Nephron progenitor cell (in vitro differentiated cells): ENCODE measurements at regions not wholly inside any gene's neighbourhood (a gene's known extent, or its start where the extent isn't known, plus 50 kb on each side); places are given as distances from the start of the nearest gene placed in this dataset.
"Not testable (repeated sequence)": the region's sequence is repeated elsewhere in the genome, so short reads cannot be mapped to it uniquely, and the experiment has no call there.

ENCODE experiments used
- DNase-seq: peaks from one replicate; pipeline ENCODE4 v3.0.0; 2021
- H3K27ac Mint-ChIP-seq: 2 replicates; pipeline ENCODE4 v1.8.0; 2021; ENCODE audit warnings: mild to moderate bottlenecking, moderate library complexity, mixed read lengths
- H3K27me3 Mint-ChIP-seq: 2 replicates; pipeline ENCODE4 v1.8.0; 2021; ENCODE audit warnings: mild to moderate bottlenecking, low read depth, mixed read lengths; ENCODE audit not compliant: poor library complexity
- H3K36me3 Mint-ChIP-seq: 2 replicates; pipeline ENCODE4 v1.8.0; 2021; ENCODE audit warnings: low read depth, mixed read lengths
- H3K4me1 Mint-ChIP-seq: 2 replicates; pipeline ENCODE4 v1.8.0; 2021; ENCODE audit warnings: mixed read lengths
- H3K4me3 Mint-ChIP-seq: 2 replicates; pipeline ENCODE4 v1.8.0; 2021; ENCODE audit warnings: mild to moderate bottlenecking, moderate library complexity, mixed read lengths
- H3K9me3 Mint-ChIP-seq: 2 replicates; pipeline ENCODE4 v1.8.0; 2021; ENCODE audit warnings: mild to moderate bottlenecking, moderate library complexity, mixed read lengths
- CTCF ChIP-seq: fragments of 200-600 bp; sonication (generic); IDR thresholded peaks from 2 replicates; pipeline ENCODE4 v1.5.0; 2021; ENCODE audit warnings: antibody characterized with exemption

GRCh38 chrY:26638063-26638462 is 1016.1 kb downstream of the CDY1 start:
- Mint-ChIP-seq H3K27ac (no peak overlapping the region), H3K9me3 (peaks cover 55% of the 10 kb centered on the region), H3K4me1 (no peaks in the 10 kb centered on the region), H3K4me3 (no peak overlapping the region), H3K36me3 (peaks cover 28% of the 10 kb centered on the region), H3K27me3 (peaks cover 4% of the 10 kb centered on the region)
- DNase-seq: no peak
- TF ChIP-seq CTCF: no peak

GRCh38 chrY:26645856-26646255 is 1023.9 kb downstream of the CDY1 start:
- DNase-seq, H3K36me3 Mint-ChIP-seq, H3K4me3 Mint-ChIP-seq, H3K4me1 Mint-ChIP-seq, H3K27me3 Mint-ChIP-seq, H3K27ac Mint-ChIP-seq: not testable (repeated sequence)
- H3K9me3 Mint-ChIP-seq: peaks cover 35% of the 10 kb centered on the region

GRCh38 chrY:26648240-26648639 is 1026.3 kb downstream of the CDY1 start:
- peaks cover 29% of the 10 kb centered on the region for H3K9me3 Mint-ChIP-seq
- H3K36me3 Mint-ChIP-seq, H3K27ac Mint-ChIP-seq, H3K4me3 Mint-ChIP-seq, H3K4me1 Mint-ChIP-seq, H3K27me3 Mint-ChIP-seq, DNase-seq: not testable (repeated sequence)

GRCh38 chrY:26664245-26664644 is 1042.3 kb downstream of the CDY1 start:
- not testable (repeated sequence) for H3K9me3 Mint-ChIP-seq

GRCh38 chrY:26666691-26667090 is 1044.8 kb downstream of the CDY1 start:
- not testable (repeated sequence) for H3K4me3 Mint-ChIP-seq, H3K9me3 Mint-ChIP-seq, DNase-seq, H3K36me3 Mint-ChIP-seq, H3K27me3 Mint-ChIP-seq, H3K27ac Mint-ChIP-seq, H3K4me1 Mint-ChIP-seq

More at GRCh38 chrY:26664245-26664644, 1042.3 kb downstream of the CDY1 start:
- not testable (repeated sequence) for H3K4me3 Mint-ChIP-seq, DNase-seq, H3K4me1 Mint-ChIP-seq, H3K36me3 Mint-ChIP-seq, H3K27ac Mint-ChIP-seq, H3K27me3 Mint-ChIP-seq

- H3K36me3 Mint-ChIP-seq, DNase-seq, H3K9me3 Mint-ChIP-seq, H3K4me3 Mint-ChIP-seq, H3K27ac Mint-ChIP-seq, H3K4me1 Mint-ChIP-seq, H3K27me3 Mint-ChIP-seq: not testable (repeated sequence)
Observed at GRCh38 chrY:26669243-26669642, 1047.3 kb downstream of the CDY1 start.

- H3K4me3 Mint-ChIP-seq, H3K36me3 Mint-ChIP-seq, H3K4me1 Mint-ChIP-seq, H3K27me3 Mint-ChIP-seq, H3K9me3 Mint-ChIP-seq, H3K27ac Mint-ChIP-seq, DNase-seq: not testable (repeated sequence)
Observed at GRCh38 chrY:26670360-26670871, 1048.5 kb downstream of the CDY1 start.

GRCh38 chrY:26670881-26671879 is 1049.3 kb downstream of the CDY1 start:
- H3K4me1 Mint-ChIP-seq, H3K27ac Mint-ChIP-seq, H3K9me3 Mint-ChIP-seq, DNase-seq, H3K4me3 Mint-ChIP-seq, H3K36me3 Mint-ChIP-seq, H3K27me3 Mint-ChIP-seq: not testable (repeated sequence)
